Upper lobe of left lung (tissue), 6 donors: ENCODE measurements at regions not wholly inside any gene's neighbourhood (a gene's known extent, or its start where the extent isn't known, plus 50 kb on each side); places are given as distances from the start of the nearest gene placed in this dataset.

ENCODE experiments used
- ATAC-seq, 2 donors: fragments of 200-7000 bp; cut with Tn5 transposase; one replicate each; pipeline ENCODE4 v1.9.1; 2022; ENCODE audit warnings: mild to moderate bottlenecking in 2 of 2, moderate library complexity in 2 of 2; ENCODE audit not compliant: low FRiP score in 2 of 2
- DNase-seq, 2 donors: peaks; one replicate each; pipeline ENCODE4 v3.0.0-alpha.2; 2019 to 2020
- H3K27ac ChIP-seq, 4 donors: fragments of 200-600 bp; sonication (generic); one replicate each; pipeline ENCODE4 v1.5.1; 2016 to 2019
- H3K27me3 ChIP-seq, 4 donors: fragments of 200-600 bp; sonication (generic); one replicate each; pipeline ENCODE4 v1.5.1; 2017 to 2019
- H3K36me3 ChIP-seq, 4 donors: fragments of 200-600 bp; sonication (generic); one replicate each; pipeline ENCODE4 v1.5.1; 2016 to 2019
- H3K4me1 ChIP-seq, 4 donors: fragments of 200-600 bp; sonication (generic); one replicate each; pipeline ENCODE4 v1.5.1; 2018 to 2019
- H3K4me3 ChIP-seq, 4 donors: fragments of 200-600 bp; sonication (generic); one replicate each; pipeline ENCODE4 v1.5.1; 2017 to 2019; ENCODE audit warnings: mild to moderate bottlenecking in 2 of 4, moderate library complexity in 1 of 4
- H3K9me3 ChIP-seq, 4 donors: fragments of 200-600 bp; sonication (generic); one replicate each; pipeline ENCODE4 v1.5.1; 2018 to 2019
- EP300 ChIP-seq, 4 donors: sonication (generic); formaldehyde crosslinking; IDR thresholded peaks; one replicate each; pipeline ENCODE4 v1.5.1; 2017; ENCODE audit warnings: antibody characterized with exemption in 4 of 4, control low read depth in 2 of 4
- POLR2A ChIP-seq, 4 donors: fragments of 450-650 bp; IDR thresholded peaks; one replicate each; pipeline ENCODE4 v1.5.1; 2016 to 2017; ENCODE audit warnings: antibody characterized with exemption in 4 of 4, mild to moderate bottlenecking in 2 of 4
- POLR2AphosphoS5 ChIP-seq, 2 donors: sonication (generic); formaldehyde crosslinking; IDR thresholded peaks; one replicate each; pipeline ENCODE4 v1.5.1; 2017; ENCODE audit warnings: antibody characterized with exemption in 2 of 2
- WGBS, 2 donors: methylation state at CpG; one replicate each; pipeline ENCODE4 v1.1.5; 2017 to 2018; 5-methylcytosine and 5-hydroxymethylcytosine counted together
- TF ChIP-seq, protein P1 (sequence below), 6 experiments: fragments of 450-650 bp in 4 of 6; fragments of 200-600 bp in 2 of 6; sonication (generic) in 2 of 6; IDR thresholded peaks; one replicate each; pipeline ENCODE4 v1.5.1; 2016 to 2019; ENCODE audit warnings: antibody characterized with exemption in 6 of 6
- donor health status: DM: no; HTN: no; CAD: no; lungs with moderate emphysema.
- donor health status: DM: no; HTN: yes; CAD: no; lungs with severe emphysema.

DNA sequence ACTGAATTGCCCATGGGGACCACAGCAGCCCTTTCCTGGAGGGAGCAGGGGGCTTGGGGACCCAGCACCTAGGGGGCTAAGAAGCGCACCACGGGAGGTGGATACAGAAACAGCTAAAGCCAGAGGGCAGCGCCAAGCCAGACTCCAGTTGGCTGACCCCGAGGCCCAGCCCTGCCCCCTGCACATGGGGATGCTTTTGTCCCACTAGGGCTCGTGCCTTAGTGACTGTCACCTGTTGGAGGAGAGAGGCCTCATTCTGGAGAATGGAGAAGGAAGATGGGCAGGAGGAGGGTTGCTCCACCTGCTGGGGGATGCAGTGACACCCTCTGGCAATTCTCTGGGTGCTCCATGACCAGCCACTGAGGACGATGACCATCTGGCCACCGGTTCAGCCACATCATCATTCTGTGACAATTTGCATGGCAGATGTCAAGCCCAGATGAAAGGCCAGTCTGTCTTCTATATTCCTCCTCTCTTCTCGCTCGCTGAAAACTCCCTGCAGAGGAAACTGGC, 167.8 kb upstream of the TLE3 start:
- Histone ChIP-seq H3K4me1 (peaks cover 26 to 48% (median 41%) of the 10 kb centered on the region in 4 donors), H3K27me3 (no peaks in the 10 kb centered on the region), H3K4me3 (no peak overlapping the region), H3K27ac (peak overlapping the region in 1 of 4 donors; percentile 75), H3K9me3 (no peaks in the 10 kb centered on the region), H3K36me3 (no peaks in the 10 kb centered on the region)
- no peak for ATAC-seq
- no peak for TF ChIP-seq POLR2AphosphoS5 (IDR thresholded peaks at IDR 0.05)
- TF ChIP-seq EP300 (IDR thresholded peaks at IDR 0.05): no peak
- TF ChIP-seq POLR2A (IDR thresholded peaks at IDR 0.05): no peak
- TF ChIP-seq, protein P1, sequence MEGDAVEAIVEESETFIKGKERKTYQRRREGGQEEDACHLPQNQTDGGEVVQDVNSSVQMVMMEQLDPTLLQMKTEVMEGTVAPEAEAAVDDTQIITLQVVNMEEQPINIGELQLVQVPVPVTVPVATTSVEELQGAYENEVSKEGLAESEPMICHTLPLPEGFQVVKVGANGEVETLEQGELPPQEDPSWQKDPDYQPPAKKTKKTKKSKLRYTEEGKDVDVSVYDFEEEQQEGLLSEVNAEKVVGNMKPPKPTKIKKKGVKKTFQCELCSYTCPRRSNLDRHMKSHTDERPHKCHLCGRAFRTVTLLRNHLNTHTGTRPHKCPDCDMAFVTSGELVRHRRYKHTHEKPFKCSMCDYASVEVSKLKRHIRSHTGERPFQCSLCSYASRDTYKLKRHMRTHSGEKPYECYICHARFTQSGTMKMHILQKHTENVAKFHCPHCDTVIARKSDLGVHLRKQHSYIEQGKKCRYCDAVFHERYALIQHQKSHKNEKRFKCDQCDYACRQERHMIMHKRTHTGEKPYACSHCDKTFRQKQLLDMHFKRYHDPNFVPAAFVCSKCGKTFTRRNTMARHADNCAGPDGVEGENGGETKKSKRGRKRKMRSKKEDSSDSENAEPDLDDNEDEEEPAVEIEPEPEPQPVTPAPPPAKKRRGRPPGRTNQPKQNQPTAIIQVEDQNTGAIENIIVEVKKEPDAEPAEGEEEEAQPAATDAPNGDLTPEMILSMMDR (IDR thresholded peaks at IDR 0.05): no peak
- DNase-seq: peak in 1 of 2 donors; percentile 32
- 84 to 92% methylated on average over 9 of the region's 9 CpGs for WGBS, 2 donors

DNA sequence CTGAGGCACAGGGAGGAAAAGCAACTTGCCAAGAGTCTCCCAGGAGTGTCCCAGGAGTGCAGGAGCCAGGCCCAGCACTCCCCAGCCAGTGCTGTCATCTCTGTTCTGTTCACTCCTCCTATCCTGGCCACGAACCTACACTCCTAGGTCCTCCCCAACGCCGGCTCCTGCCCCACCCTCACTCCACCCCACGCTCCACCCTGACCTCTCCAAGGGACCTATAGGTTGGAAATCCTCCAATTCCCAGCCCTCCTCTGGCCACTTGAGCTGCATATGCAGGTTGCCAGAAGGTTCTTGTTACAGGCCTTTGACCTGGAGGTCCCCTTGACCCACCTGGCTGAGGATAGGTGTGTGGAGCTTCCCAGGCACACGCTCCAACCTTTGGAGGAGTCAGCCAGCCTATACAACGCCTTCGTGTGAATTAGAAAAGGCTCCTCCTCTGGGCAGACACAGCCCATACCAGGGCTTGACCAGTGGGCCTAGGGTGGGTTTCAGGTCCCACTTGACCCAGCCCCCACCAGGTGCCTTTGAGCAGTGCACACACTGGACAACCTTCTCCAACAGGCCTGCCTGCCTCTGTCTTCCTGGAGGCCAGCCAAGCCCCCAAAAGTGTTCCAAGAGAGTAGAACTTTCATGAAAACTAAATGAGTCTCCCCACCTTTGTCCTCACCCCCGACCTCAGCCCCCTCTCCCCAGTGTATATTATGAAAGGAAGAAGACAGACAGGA, 167.2 kb upstream of the TLE3 start:
- 68 to 70% methylated on average over 8 of the region's 8 CpGs for WGBS, 2 donors
- Histone ChIP-seq H3K4me1 (peaks cover 20 to 43% (median 37%) of the 10 kb centered on the region in 4 donors), H3K4me3 (no peak overlapping the region), H3K9me3 (no peaks in the 10 kb centered on the region), H3K27me3 (no peaks in the 10 kb centered on the region), H3K36me3 (no peaks in the 10 kb centered on the region), H3K27ac (no peak overlapping the region)
- ATAC-seq (no peak), DNase-seq (no peak)
- TF ChIP-seq POLR2A (IDR thresholded peaks at IDR 0.05): no peak
- TF ChIP-seq POLR2AphosphoS5 (IDR thresholded peaks at IDR 0.05): no peak
- TF ChIP-seq, protein P1 (IDR thresholded peaks at IDR 0.05): no peak
- TF ChIP-seq EP300 (IDR thresholded peaks at IDR 0.05): no peak

DNA sequence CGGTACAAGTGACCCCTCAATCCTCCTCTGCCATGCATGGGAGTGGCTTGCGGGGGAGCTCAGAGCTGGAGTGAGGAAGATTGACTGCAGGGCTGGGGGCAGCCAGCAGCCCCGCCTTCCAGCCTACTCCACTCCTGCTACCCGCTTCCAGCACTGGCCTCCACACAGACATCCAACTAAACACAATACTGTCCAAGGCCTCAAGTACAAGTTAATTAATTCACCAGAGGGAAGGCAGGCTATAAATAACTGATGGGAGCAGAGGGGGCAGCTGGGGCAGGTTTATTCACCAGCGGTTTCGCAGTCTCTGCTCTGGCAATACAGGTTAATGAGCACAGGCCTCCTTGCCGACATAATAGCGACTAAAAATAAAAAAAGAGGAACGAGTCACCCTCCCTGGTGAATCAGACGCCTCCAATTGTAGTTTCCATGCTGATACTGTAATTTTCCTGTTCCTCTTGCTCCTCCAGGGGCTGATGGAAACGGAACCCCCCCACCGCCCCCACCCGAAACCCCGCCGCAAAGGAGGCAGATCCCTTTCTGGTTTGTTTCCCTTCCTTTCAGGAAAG, 166.4 kb upstream of the TLE3 start:
- Histone ChIP-seq H3K27me3 (no peaks in the 10 kb centered on the region), H3K9me3 (no peaks in the 10 kb centered on the region), H3K4me3 (no peak overlapping the region), H3K4me1 (peaks cover 17 to 43% (median 33%) of the 10 kb centered on the region in 4 donors), H3K36me3 (no peaks in the 10 kb centered on the region), H3K27ac (peak overlapping the region in 3 of 4 donors; percentile 8 to 70 (median 22))
- 58 to 59% methylated on average over 15 of the region's 15 CpGs for WGBS, 2 donors
- DNase-seq (no peak), ATAC-seq (peak in 1 of 2 donors; percentile 22)
- TF ChIP-seq, protein P1 (IDR thresholded peaks at IDR 0.05): no peak
- no peak for TF ChIP-seq POLR2AphosphoS5 (IDR thresholded peaks at IDR 0.05)
- TF ChIP-seq POLR2A (IDR thresholded peaks at IDR 0.05): no peak
- TF ChIP-seq EP300 (IDR thresholded peaks at IDR 0.05): no peak

DNA sequence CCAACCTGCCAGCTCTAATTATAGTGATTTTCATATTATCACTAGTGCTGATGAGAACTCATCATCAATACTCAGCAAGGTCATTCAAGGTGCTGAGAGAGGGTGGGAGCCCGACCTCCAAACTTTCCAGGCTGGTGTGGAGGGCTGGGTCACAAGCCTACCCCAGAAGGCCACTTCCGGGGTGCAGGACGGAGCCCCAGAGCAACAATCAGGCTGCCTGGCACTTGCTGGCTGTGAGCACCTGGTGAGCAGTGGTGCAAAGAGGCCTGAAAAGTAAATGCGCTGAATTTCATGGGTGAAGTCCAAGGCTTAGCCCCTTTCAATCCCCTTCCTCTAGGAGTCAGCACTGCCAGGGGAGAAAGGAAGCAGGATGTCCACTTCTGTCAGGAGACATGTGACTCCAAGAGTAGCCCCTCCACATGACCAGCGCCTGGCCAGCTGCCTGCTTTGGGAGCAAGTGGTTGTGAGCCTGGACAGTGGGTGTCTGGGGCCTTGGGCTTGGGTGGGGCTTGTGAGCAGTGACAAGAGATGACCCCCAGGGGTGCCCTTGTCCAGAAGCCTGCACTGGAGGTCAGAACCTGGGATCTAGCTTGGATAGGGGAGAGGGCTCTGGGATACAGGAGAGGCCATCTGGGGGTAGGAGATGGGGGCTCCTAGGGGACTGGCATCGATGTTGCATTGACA, 165.0 kb upstream of the TLE3 start:
- H3K4me3 ChIP-seq: no peak overlapping the region
- ATAC-seq (no peak), DNase-seq (no peak)
- no peaks in the 10 kb centered on the region for H3K36me3 ChIP-seq
- no peak overlapping the region for H3K27ac ChIP-seq
- WGBS, 2 donors: 87 to 95% methylated on average over 5 to 6 of the region's 6 CpGs
- TF ChIP-seq POLR2A (IDR thresholded peaks at IDR 0.05): no peak
- TF ChIP-seq EP300 (IDR thresholded peaks at IDR 0.05): no peak
- TF ChIP-seq, protein P1 (IDR thresholded peaks at IDR 0.05): no peak
- TF ChIP-seq POLR2AphosphoS5 (IDR thresholded peaks at IDR 0.05): no peak
- H3K9me3 ChIP-seq: no peaks in the 10 kb centered on the region
- no peaks in the 10 kb centered on the region for H3K27me3 ChIP-seq
- H3K4me1 ChIP-seq: peaks cover 24 to 54% (median 45%) of the 10 kb centered on the region in 4 donors
